Right atrium auricular region (tissue), 2 donors: ENCODE measurements at regions not wholly inside any gene's neighbourhood (a gene's known extent, or its start where the extent isn't known, plus 50 kb on each side); places are given as distances from the start of the nearest gene placed in this dataset.

Source experiments
- DNase-seq: peaks from one replicate; pipeline ENCODE4 v3.0.0-alpha.2; 2019; ENCODE audit warnings: low spot score
- H3K27ac ChIP-seq, 2 donors: fragments of 200-600 bp; sonication (generic); 1 replicate in 1 of 2; 2 replicates in 1 of 2; pipeline ENCODE4 v1.5.1; 2016 to 2019
- H3K27me3 ChIP-seq, 2 donors: fragments of 200-600 bp; sonication (generic); one replicate each; pipeline versions ENCODE4 v1.5.1 to v1.6.0; 2017 to 2019
- H3K36me3 ChIP-seq: fragments of 200-600 bp; sonication (generic); one replicate; pipeline ENCODE4 v1.5.1; 2016
- H3K4me1 ChIP-seq, 2 donors: fragments of 200-600 bp; sonication (generic); one replicate each; pipeline versions ENCODE4 v1.5.1 to v1.6.0; 2017 to 2019
- H3K4me3 ChIP-seq, 2 donors: fragments of 200-600 bp; sonication (generic); 1 replicate in 1 of 2; 2 replicates in 1 of 2; pipeline ENCODE4 v1.5.1; 2017 to 2019; ENCODE audit warnings: mild to moderate bottlenecking in 1 of 2, moderate library complexity in 1 of 2
- H3K9me3 ChIP-seq, 2 donors: fragments of 200-600 bp; sonication (generic); one replicate each; pipeline ENCODE4 v1.5.1; 2019
- CTCF ChIP-seq, 2 donors: fragments of 200-600 bp; sonication (generic); IDR thresholded peaks; one replicate each; pipeline ENCODE4 v1.5.1; 2019; ENCODE audit warnings: antibody characterized with exemption in 2 of 2

GRCh38 chr7:18153183-18153748 lies 125.6 kb upstream of the PRPS1L1 start:
- no peak for DNase-seq
- H3K4me3 ChIP-seq: no peak overlapping the region
- H3K36me3 ChIP-seq: no peaks in the 10 kb centered on the region
- no peaks in the 10 kb centered on the region for H3K27me3 ChIP-seq
- H3K27ac ChIP-seq: no peak overlapping the region
- H3K9me3 ChIP-seq: no peaks in the 10 kb centered on the region
- no peak for TF ChIP-seq CTCF (IDR thresholded peaks at IDR 0.05)
- H3K4me1 ChIP-seq: no peaks in the 10 kb centered on the region

GRCh38 chr7:18154726-18155125 lies 127.1 kb upstream of the PRPS1L1 start:
- Histone ChIP-seq H3K9me3 (no peaks in the 10 kb centered on the region), H3K4me1 (no peaks in the 10 kb centered on the region), H3K4me3 (no peak overlapping the region), H3K36me3 (no peaks in the 10 kb centered on the region), H3K27me3 (no peaks in the 10 kb centered on the region), H3K27ac (no peak overlapping the region)
- no peak for TF ChIP-seq CTCF (IDR thresholded peaks at IDR 0.05)
- DNase-seq: no peak

DNA sequence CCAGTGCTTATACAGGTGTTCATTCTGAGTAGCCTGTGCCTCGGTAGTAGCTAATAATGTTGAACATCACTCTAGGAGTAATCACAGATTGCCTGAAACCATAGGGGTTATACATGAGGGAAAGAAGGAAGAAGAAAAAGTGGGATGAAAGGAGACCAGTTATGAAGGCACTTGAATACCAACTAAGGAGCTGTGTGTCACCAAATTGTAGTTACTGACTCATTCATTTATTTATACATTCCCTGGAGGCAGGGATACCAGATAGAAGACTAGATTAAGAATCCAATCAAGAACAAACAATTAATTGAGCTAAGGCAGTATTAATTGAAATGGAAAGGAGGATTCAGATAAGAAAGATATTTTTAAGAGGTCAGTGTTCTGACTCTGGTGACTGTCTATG lies 129.6 kb upstream of the PRPS1L1 start:
- Histone ChIP-seq H3K9me3 (no peaks in the 10 kb centered on the region), H3K4me3 (no peak overlapping the region), H3K36me3 (no peaks in the 10 kb centered on the region), H3K4me1 (no peaks in the 10 kb centered on the region), H3K27me3 (no peaks in the 10 kb centered on the region), H3K27ac (no peak overlapping the region)
- no peak for TF ChIP-seq CTCF (IDR thresholded peaks at IDR 0.05)
- no peak for DNase-seq

DNA sequence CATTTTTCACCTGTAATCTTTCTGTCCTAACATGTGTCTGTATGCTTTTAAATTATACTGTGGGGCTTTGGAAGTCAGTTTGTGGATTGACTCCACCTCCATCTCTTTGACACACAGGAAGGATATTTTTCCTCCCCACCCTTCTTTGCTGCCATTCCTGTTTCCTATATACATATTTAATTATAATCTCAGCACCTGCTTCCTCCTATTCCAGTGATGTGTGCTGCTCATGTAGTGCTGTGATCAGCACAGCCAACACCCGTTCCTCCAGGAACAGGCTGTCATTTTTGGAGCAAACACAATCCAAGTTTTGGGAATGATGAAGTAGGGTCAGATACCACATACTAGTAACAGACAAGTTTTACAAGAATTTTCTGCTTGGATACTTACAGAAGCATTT lies 135.0 kb upstream of the PRPS1L1 start:
- Histone ChIP-seq H3K4me3 (no peak overlapping the region), H3K4me1 (no peaks in the 10 kb centered on the region), H3K27ac (no peak overlapping the region), H3K27me3 (no peaks in the 10 kb centered on the region), H3K9me3 (no peaks in the 10 kb centered on the region), H3K36me3 (no peaks in the 10 kb centered on the region)
- TF ChIP-seq CTCF (IDR thresholded peaks at IDR 0.05): no peak
- no peak for DNase-seq

DNA sequence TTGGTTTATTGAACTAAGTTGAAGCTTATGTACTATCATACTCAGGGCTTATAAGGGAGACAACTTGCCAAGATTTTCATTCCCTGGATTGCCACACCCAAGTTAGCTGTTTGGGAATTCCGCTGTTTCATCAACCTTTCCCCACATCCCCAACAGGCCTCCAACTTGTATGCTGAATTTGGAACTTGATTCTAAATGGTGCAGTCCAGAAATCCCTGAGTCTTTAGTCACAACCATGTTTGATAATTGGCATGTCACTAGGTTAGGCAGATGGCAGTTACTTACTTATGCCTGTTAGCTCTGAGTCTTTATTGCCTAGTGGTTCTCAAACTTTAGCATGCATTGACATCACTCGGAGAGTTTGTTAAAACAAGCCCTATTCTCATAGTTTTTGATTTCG lies 135.4 kb upstream of the PRPS1L1 start:
- TF ChIP-seq CTCF (IDR thresholded peaks at IDR 0.05): no peak
- DNase-seq: no peak
- Histone ChIP-seq H3K27ac (no peak overlapping the region), H3K36me3 (no peaks in the 10 kb centered on the region), H3K4me3 (no peak overlapping the region), H3K9me3 (no peaks in the 10 kb centered on the region), H3K4me1 (no peaks in the 10 kb centered on the region), H3K27me3 (no peaks in the 10 kb centered on the region)

DNA sequence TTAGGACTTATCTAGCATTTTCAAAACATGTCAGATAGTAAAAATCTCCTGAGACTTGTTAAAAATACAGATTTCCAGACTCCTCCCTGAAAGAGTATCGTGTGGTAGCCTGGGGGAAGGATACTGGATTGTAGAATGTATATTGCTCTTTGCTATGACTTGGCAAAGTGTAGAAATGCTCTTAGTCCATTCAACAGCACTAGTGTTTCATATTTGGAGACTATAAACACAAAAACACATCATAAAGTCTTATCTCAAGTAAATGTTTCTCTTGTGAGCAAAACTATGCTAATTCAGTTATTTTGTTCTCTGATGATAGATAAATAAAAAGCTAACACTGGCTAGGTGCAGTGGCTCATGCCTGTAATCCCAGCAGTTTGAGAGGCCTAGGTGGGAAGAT lies 137.5 kb upstream of the PRPS1L1 start:
- no peak for TF ChIP-seq CTCF (IDR thresholded peaks at IDR 0.05)
- no peak overlapping the region for H3K27ac ChIP-seq
- H3K36me3 ChIP-seq: no peaks in the 10 kb centered on the region
- H3K27me3 ChIP-seq: no peaks in the 10 kb centered on the region
- H3K4me3 ChIP-seq: no peak overlapping the region
- DNase-seq: no peak
- no peaks in the 10 kb centered on the region for H3K4me1 ChIP-seq
- no peaks in the 10 kb centered on the region for H3K9me3 ChIP-seq
